ENCODE measurements at regions not wholly inside any gene's neighbourhood (a gene's known extent, or its start where the extent isn't known, plus 50 kb on each side); places are given as distances from the start of the nearest gene placed in this dataset.

DNA sequence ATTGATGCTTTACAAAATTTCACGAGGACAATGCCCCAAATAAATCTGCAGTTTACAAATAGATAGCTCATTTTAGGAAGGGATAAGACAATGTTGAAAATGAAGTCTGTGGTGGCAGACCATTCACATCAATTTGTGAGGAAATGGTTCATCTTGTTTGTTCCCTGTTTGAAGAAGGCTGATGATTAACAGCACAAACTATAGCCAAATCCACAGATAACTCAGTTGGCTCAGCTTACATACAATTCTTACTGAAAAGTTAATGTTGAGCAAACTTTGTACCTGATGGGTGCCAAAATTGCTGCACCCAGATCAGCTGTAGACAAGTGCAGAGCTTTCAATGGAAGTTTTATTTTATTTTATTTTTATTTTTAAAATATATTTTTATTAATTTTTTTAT lies 763.9 kb downstream of the DOK5 start:
- DNase-seq, result no peak

DNA sequence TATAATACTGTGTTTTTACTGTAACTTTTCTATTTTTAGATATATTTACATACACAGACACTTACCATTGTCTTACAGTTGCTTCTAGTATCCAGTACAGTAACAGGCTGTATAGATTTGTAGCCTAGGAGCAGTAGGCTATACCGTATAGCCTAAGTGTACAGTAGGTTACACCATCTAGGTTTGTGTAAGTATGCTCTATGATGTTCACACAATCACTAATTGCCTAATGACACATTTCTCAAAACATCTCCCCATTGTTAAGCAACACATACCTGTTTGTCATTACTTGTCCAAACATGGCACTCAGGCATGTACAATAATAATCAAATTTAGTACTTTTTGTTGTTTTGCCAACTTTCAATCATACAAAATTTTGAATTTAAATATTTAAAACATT lies 757.3 kb downstream of the DOK5 start:
- DNase-seq, result no peak

DNA sequence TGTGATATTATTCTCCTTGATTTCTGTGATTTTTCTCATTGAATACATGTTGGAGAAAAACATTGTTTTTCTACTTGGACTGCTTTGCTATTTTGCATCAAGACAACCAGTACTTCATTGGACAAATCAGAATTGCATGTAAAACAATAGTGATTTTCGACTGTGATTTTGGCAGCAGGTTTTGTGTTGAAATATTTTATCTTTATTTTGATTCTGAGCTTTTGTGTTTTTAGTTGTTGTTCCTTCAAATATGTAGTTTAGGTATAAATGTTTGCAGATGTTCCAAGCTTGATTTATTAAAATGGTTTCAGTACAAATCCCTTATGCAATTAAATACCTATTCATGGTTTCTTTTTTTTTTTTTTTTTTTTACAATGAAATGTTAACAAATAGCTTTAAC lies 754.1 kb downstream of the DOK5 start:
- no peak for DNase-seq

DNA sequence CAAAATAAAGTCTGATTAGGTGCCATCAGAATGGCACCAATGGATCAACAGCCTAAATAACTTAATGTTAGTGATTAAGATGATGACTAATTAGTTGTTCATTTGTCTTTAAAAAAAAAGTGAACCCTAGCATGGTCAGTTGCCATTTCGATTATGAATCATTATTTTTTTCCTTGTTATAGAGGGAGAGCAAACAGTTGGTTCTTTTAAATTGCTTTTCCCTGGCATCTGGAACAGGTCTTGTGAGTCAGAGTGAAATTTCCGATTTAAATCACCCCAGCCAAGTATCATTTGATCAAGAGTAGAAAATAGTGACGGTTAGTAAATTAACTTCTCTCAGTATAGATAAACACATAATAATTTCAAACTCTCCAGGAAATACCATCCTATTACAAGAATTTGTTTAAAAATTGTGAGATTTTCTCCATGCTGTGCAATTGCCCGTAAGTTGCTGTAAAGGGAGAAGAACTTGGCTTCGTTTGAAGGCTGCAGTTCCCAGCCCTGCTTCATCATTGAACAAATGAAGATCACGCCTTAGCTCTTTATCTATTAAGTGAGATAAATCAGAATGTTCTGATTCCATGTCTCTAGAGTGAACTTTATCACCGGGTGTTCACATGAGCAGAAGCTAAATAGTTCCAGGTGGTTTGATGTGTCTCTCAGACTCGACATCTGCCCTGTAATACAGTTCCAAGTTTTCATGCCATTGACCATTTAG lies 741.3 kb downstream of the DOK5 start:
- no peak for DNase-seq

DNA sequence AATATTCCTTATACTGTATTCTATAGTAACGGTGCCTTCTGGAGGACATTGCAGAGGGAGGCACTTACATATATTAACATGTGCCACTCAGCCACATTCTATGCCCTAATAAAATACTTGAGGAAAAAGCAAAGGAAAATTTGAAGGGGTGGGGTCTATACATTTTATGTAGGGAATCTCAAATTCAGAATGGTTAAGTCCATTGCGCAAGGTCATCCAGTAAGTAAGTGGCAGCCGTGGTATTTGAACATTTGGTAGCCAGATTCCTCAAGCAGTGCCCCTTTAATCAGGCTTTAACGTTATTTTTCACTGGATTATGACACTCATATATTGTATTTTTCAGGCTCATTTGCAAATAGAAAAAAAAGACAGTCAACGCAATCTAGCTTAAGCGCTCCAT lies 738.3 kb downstream of the DOK5 start:
- DNase-seq, result no peak

DNA sequence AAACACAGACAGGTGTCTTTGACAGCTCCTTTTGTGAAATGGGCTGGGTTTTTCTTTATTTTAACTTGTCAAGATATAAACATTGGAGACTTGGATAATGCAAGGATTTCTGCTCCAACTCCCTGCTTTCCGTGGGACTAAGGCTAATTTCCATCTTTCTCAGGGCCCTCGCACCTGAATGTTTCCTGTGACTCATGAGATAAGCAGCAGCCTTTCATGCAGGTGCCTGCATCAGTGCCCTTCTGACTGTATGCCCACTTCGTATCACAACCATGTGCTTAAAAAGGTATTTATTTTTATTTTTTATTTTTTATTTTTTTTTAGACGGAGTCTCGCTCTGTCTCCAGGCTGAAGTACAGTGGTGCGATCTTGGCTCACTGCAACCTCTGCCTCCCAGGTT lies 736.1 kb downstream of the DOK5 start:
- DNase-seq, result no peak

DNA sequence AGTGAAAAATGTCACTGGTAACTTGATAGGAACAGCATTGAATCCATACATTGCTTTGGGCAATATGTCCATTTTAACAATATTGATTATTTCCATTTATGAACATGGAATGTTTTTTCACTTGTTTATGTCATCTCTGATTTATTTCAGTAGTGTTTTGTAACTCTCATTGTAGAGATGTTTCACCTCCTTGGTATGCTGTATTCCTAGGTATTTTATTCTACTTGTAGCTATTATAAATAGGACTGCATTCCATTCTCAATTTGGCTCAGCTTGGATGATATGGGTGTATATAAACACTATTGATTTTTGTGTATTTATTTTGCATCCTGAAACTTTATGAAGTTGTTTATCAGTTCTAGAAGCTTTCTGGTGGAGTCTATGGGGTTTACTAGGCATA lies 730.3 kb downstream of the DOK5 start:
- DNase-seq, result no peak

DNA sequence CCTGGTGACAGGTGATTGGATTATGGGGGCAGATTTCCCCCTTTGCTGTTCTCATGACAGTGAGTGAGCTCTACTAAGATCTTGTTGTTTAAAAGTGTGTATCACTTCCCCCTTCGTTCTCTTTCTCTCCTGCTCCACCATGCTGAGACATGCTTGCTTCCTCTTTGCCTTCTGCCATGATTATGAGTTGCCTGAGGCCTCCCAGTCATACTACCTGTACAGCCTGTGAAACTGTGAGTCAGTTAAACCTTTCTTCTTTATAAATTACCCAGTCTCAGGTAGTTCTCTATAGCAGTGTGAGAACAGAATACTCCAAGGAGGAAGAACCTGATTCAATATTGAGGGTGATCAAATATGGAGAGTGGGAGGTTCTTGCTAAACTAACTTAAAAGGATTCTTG lies 724.9 kb downstream of the DOK5 start:
- DNase-seq, result peak; percentile 4

DNA sequence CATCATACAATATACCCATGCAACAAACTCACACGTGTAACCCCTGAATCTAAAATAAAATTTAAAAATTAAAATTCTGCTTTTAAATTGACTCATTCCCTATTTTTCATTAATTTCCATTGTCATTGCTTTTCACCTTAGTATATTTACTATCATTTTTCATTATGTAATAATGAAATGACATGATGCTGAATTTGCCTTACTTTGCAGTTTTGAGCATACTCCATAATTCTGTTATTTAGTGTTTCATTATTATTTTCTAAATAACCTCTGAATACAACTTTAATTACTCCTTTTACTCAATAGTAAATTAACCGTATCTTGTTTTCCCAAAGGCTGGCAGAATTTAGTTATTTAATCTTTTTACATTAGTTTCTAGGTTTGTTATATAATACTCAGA lies 719.6 kb downstream of the DOK5 start:
- DNase-seq, result no peak

DNA sequence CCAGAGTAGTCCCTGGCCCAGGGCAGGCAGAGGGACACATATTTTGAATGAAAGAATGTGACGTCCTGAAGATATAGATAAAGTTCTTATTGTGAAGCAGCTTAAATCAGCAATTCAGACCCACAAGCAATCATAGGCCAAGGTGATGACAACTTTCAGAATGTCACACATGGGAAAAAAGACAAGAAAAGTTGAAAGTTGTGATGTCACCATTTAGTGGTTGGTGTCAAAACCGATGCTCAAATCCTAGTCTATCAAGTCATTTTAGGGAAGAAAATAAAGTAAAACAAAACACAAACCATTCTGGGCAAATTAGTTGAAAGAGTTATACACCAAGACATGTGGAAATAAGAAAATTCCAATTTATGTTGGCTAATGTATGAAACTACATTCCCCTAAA lies 710.8 kb downstream of the DOK5 start:
- no peak for DNase-seq

DNA sequence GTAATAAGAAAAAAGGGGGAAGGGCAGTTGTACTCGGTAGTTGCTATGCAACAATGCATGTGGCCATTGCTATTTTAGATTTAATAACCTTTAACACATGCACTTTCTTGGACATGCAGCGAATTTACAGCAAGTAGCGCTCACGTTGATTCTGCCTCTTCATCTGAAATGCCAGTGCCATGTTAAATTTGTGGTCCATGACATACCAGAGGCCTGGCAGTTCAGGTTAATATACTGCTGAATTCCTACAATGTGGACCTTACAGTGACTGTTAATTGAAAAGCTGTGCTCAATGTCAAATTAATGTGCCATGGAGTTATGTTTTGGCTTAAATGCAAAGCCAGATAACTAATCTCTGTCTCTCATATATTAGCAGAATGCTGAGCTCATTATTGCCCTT lies 699.7 kb downstream of the DOK5 start:
- no peak for DNase-seq

DNA sequence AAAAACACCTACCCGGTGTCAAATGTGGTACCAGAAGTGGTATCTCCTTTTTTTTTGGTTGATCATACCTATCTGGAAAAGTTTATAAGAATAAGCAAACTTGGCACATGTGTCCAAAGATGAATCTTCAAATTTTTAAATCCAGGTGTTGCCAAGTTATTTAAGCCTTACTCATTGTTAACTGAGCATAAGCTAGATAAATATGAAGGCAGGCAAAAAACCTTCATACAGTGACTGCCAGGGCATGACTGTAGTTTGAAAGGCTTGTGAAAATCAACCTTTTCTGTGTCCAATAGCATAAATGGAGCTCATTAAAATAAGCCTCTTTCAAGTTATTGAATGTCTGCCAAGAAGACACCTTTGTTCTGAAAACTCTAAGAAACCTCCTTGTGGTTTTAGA lies 699.2 kb downstream of the DOK5 start:
- no peak for DNase-seq

DNA sequence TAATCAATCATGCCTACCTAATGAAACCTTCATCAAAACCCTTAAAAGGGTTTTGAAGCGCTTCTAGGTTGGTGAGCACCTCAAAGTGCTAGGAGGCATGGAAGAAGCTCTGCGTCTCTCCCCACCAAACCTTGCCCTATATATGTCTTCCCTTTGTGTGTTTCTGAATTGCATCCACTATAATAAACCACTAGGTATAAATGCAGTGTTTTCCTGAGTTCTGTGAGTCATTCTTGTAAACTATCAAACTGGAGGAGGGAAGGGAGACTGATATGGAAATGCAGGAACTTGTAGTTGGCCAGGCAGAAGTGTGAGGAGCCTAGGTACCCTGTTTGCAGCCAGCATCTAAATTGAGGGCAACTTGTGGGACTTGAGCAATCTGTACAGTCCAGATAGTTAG lies 698.8 kb downstream of the DOK5 start:
- DNase-seq, result no peak

DNA sequence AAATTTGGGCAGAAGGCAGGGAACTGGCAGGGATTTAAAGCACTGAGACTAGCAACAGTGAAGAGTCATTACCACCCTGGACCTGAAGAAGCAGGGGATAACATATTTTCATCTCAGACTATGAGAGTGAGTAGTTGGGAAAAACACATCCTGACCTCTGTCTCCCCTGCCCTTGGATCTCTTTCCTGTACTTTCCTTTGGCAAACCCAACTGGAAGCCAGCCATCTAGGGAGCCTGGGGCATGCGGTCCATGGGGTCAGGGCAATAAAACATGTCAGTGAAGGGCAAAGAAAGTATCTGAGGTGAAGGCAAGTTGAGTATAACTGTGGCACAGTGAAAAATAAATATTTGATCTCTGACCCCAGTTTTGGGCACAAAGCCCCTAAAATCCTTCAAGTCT lies 698.2 kb downstream of the DOK5 start:
- DNase-seq, result no peak

DNA sequence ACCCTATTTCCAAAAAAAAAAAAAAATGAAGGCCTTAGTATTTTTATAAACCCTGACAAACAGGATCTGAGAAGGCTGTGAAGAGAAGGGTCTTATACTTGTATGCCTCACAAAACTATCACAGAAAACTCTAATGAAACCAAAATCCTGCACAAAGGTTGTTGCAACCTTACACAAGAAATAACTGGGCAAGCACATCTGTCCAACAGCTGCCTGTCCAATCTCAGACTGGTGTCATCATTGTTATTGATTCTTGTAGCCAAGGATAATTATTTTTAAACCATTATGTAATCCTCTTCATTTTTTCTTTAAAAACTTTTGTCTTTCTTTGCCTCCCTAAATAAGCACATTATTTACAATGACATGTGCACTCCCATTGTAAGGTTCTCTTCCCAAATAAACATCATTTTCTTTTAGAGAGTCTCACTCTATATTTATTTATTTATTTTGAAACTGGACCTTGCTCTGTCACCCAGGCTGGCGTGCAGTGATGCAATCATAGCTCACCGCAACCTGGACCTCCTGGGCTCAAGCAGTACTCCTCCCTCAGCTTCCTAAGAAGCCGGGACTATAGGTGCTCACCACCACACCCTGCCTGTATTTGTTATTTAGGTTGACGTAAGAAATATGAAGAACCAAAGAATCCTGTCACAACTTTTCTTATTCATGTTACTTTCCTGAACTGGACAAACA lies 697.1 kb downstream of the DOK5 start:
- no peak for DNase-seq

DNA sequence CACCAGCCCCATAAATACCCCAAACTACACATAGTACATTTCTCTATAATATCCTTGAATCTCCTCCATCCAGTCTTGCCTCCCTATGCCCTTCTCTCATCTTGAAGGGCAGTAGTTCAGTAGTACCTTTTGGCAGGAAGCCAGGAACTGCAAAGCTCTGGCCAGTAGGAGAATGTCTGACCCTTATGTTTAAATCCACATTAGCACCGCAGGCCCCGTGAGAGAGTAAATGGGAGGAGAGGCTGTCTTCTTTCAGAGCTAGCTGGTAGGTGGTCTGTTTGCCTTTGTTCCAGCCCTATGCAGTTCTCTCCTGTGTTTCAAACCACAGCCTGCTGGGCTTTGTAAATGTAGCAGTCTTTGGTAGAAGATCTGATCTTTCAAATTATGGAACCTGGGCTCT lies 690.7 kb downstream of the DOK5 start:
- DNase-seq, result no peak

DNA sequence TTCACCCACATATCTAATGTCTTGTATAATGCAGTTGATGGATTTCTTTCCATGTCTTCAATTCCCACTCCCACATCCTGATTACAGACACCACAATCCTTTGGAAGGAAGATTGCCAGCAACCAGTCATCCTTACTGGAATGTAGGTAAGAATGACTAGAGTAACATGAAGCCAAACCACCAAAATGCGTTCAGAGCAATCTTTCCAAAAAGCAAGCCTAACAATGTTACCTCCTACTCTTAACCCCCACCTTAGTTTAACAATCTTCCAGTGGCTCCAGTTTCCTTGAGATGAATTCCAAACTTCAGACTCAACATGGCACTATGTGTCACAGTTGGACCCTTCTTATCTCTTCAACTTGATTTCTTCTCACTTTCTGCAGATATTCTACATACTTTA lies 685.6 kb downstream of the DOK5 start:
- DNase-seq, result no peak

DNA sequence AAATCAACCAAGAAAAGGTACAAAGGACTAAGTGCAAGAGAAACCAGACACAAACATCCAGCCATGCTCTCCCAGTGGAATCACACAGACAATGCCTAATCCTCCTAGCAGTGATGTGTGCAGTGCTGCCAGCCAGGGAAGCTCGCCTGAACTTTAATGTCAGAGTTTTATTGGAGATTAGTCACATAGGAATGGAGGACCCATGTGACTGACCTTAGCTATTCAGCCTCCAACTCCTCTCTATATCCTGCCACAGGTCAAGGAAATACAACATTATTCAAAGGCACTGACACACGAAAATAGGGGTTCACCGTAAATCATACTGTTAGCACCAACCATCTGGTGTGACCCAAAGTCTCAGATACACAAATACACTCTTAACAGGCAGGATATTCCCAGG lies 684.6 kb downstream of the DOK5 start:
- no peak for DNase-seq

DNA sequence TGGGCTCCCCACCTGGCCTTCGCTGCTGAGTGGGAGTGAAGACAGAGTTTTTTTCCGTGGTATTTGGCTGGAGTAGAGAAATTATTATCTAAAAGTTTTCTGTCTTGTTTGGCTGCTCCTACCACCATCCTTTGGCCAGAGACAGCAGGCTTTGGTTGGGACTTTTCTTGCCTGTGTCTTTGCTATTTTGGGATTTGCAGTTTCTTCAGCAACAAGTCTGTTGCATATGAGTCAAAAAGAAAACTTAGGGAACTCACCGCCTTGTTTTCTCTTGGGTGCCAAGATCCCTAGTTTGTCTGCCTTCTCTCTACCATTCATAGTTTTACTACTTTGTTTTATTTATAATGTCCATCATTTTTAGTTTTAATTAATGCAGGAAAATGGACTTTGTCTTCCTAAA lies 683.8 kb downstream of the DOK5 start:
- DNase-seq, result no peak

DNA sequence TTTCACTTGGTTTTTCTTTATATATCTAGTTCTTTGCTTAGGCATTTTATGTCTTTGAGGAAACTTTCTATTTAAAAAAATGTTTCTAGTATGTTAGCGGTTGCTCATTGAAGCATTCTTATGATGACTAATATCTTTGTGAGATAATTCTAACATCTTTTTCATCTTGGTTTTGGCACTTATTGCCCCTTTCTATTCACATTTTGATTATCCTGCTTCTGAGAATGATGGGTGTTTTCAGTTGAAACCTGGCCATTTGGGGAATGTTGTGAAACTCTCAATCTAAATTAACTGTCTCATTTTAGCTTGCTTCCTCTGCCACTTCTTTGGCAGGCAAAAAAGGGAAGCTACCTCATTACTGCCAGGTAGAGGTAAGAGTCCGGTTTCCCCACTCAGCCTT lies 683.1 kb downstream of the DOK5 start:
- DNase-seq, result no peak

DNA sequence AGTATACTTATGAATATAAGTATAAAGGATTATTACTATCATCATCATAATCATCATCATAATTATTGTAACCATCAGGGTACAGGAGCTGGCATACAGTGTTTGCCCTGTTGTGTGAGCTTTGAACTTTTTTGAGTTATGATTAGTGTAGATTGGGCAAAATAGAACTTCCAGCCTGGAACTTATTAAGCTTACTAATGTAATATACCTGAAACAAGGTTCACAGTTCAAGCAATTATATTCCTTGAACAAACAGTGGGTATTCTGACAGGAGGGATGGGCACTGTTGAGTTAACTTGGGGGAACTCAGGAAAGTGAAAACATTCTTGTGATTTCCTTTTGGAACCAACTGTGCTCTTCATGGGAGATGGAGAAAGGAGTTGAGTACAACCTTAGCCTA lies 680.0 kb downstream of the DOK5 start:
- DNase-seq, result no peak

DNA sequence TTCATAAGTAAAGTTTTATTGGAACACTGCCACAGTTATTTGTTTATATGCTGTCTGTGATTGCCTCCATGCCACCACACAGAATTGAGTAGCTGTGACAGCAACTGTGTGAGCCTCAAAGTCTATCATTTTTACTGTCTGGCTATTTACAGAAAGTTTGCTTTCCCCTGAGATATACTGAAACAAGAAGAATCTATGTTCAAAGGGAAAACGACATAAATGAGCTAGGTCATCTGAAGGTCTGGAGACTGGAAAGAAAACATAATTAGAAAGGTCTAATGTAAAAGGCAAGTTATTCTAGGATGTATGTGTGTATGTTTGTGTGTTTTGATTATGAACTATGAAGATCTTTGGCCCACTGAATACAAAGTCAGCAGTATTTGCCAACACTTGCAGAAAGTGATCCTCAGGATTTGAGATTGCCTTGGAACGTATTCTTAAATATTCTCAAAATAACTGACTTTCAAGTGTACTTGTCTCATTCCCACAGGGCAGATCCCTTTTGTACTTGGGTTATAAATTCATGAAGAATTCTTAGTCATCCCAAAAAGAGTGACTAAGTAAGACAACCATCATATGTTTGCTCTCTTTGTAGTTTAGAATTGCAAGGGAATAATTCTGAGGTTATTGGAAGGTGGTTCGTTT lies 677.7 kb downstream of the DOK5 start:
- DNase-seq, result no peak

DNA sequence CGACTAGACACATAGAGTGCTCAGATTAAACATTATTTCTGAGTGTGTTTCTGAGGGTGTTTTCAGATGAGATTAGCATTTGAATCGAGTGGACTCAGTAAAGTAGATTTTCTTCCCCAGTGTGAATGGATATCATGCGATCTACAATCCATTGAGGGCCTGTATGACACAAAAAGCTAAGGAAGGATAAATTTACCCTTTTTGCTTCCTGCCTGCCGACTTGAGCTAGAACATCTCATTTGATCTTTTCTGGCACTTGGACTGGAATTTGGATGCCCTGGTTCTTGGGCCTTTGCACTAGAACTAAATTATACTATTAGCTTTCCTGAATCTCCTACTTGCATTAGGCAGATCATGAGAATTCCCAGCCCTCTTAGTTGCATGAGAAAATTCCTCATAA lies 675.8 kb downstream of the DOK5 start:
- DNase-seq, result no peak

DNA sequence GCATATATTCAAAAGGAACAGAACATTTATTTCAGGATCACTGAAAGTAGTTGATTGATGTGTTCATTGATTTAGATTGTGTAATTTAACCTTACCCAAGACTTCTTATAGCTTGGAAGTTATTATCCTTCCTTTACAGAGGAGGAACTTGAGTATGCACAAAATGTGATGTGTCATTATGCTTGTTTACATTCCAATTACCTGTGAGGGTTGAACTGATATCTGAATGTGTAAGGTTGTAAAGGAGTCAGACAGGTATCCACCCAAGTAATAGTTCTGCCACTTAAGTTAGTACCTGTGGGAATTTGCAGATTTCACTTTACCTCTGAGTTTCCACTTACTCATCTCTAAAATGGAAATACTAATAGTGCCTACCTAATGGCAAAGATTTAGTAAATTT lies 668.2 kb downstream of the DOK5 start:
- no peak for DNase-seq

DNA sequence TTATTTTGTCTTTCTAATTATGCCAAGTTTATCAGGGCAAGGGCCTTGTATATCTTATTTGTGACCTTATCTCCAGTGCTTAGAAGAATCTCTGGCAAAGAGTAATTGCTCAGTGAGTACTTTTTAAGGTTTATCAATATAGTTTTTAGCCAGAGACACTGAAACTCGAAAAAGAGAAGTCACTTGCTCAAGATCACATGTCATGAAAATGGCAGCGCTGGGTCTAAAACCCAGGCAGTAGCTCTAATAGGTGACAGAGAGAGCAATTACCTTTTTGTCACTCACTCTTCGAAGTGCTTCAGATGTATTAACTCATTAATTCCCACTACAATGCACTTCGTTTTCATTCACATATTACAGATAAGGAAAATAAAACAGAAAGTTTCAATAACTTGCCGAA lies 667.5 kb downstream of the DOK5 start:
- DNase-seq, result peak; percentile 7

Data from OCI-M1 (cell line).